Esophagus squamous epithelium (tissue), 5 donors: ENCODE measurements at regions not wholly inside any gene's neighbourhood (a gene's known extent, or its start where the extent isn't known, plus 50 kb on each side); places are given as distances from the start of the nearest gene placed in this dataset.
A peak's percentile ranks its signal among the peaks of the same experiment; 100 is the strongest.

Source experiments
- DNase-seq: peaks from one replicate; lab custom pipeline; 2025; lab: John Stamatoyannopoulos, UW
- H3K27ac ChIP-seq, 4 donors: fragments of 200-600 bp; sonication (generic); one replicate each; pipeline ENCODE4 v1.5.1; 2016 to 2019; ENCODE audit warnings: mild to moderate bottlenecking in 1 of 4
- H3K27me3 ChIP-seq, 4 donors: fragments of 200-600 bp; sonication (generic); 1 replicate in 3 of 4; 2 replicates in 1 of 4; pipeline versions ENCODE4 v1.5.1 to v1.6.0; 2017 to 2021; ENCODE audit warnings: antibody characterized with exemption in 1 of 4
- H3K36me3 ChIP-seq, 3 donors: fragments of 200-600 bp; sonication (generic); one replicate each; pipeline ENCODE4 v1.5.1; 2016 to 2019
- H3K4me1 ChIP-seq, 3 donors: fragments of 200-600 bp; sonication (generic); one replicate each; pipeline ENCODE4 v1.5.1; 2017 to 2019
- H3K4me3 ChIP-seq, 4 donors: fragments of 200-600 bp; sonication (generic); 1 replicate in 3 of 4; 2 replicates in 1 of 4; pipeline ENCODE4 v1.5.1; 2016 to 2019; ENCODE audit warnings: mild to moderate bottlenecking in 2 of 4, moderate library complexity in 1 of 4
- H3K9me3 ChIP-seq, 3 donors: fragments of 200-600 bp; sonication (generic); one replicate each; pipeline ENCODE4 v1.5.1; 2016 to 2019
- CTCF ChIP-seq, 6 experiments: fragments of 450-650 bp in 4 of 6; fragments of 200-600 bp in 2 of 6; sonication (generic) in 2 of 6; IDR thresholded peaks; one replicate each; pipeline ENCODE4 v1.5.1; 2016 to 2019; ENCODE audit warnings: antibody characterized with exemption in 6 of 6, mild to moderate bottlenecking in 4 of 6, moderate library complexity in 4 of 6
- POLR2A ChIP-seq, 4 donors: fragments of 450-650 bp; IDR thresholded peaks; one replicate each; pipeline ENCODE4 v1.6.1; 2017; ENCODE audit warnings: antibody characterized with exemption in 4 of 4, mild to moderate bottlenecking in 4 of 4, moderate library complexity in 3 of 4
- WGBS, 2 donors: methylation state at CpG; one replicate each; pipeline ENCODE4 v1.1.5; 2018; 5-methylcytosine and 5-hydroxymethylcytosine counted together
- intact Hi-C: fragments of 100-400 bp; cut with DNase I; formaldehyde crosslinking; loops from one replicate; pipeline ENCODE4 v1.15.0; 2022
- donor health status: DM: yes; HTN: yes; CAD: no.

- 85 to 95% methylated on average over 4 of the region's 4 CpGs for WGBS, 2 donors
- no peaks in the 10 kb centered on the region for H3K27me3 ChIP-seq
- H3K36me3 ChIP-seq: no peaks in the 10 kb centered on the region
- intact Hi-C loops: no loop called here
- H3K4me3 ChIP-seq: no peak overlapping the region
- H3K9me3 ChIP-seq: no peaks in the 10 kb centered on the region
- no peak overlapping the region for H3K27ac ChIP-seq
- peaks cover 0 to 14% (median 6%) of the 10 kb centered on the region in 3 donors for H3K4me1 ChIP-seq
- DNase-seq: no peak
- no peak for TF ChIP-seq POLR2A (IDR thresholded peaks at IDR 0.05)
These were observed 83.1 kb upstream of the ERRFI1 start for GRCh38 chr1:8109216-8109615.

GRCh38 chr1:8107897-8108296, 81.8 kb upstream of the ERRFI1 start:
- Histone ChIP-seq H3K4me1 (peaks cover 0 to 2% (median 0%) of the 10 kb centered on the region in 3 donors), H3K9me3 (no peaks in the 10 kb centered on the region), H3K36me3 (no peaks in the 10 kb centered on the region), H3K4me3 (no peak overlapping the region), H3K27ac (no peak overlapping the region), H3K27me3 (no peaks in the 10 kb centered on the region)
- WGBS, 2 donors: 92 to 100% methylated on average over 4 of the region's 4 CpGs
- TF ChIP-seq CTCF (IDR thresholded peaks at IDR 0.05): no peak
- no peak for TF ChIP-seq POLR2A (IDR thresholded peaks at IDR 0.05)
- intact Hi-C loops: no loop called here
- DNase-seq: no peak

DNA sequence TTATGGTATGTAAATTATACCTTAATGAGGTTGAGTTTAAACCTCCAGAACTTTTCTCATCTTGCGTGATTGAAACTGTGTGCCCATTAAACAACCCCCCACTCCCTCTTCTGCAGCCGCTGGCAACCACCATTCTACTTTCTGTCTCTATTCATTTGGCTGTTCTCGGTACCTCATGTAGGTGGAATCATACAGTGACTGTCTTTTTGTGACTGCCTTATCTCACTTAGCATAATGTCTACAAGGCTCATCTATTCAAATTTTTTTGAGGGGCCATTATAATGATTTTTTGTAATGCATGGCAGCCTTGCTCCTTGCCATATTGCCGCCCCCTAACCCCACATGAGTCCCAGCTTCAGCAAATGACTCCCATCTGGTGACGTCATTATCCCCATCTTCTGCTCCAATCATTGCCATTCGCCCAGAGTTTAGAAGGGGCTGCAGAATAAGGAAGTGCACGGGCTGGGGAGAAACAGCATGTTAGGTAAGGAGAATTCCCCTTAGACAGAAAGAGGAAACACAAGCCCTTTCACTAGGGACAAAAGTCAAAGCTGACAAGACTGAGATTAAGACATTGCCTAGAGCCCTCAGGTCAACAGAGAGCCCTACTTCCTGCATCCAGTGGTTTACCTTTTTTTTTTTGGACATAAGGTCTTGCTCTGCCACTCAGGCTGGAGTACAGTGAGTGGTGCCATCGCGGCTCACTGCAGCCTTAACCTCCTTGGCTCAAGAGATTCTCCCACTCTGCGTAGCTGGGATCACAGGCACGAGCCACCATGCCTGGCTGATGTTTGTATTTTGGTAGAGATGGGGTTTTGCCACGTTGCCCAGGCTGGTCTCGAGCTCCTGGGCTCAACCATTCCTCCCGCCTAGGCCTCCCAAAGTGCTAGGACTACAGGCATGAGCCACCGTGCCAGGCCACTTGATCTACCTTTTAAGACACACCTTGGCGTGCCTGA, 78.4 kb upstream of the ERRFI1 start:
- intact Hi-C loops: no loop called here

GRCh38 chr1:8097908-8098307, 71.8 kb upstream of the ERRFI1 start:
- Histone ChIP-seq H3K27me3 (no peaks in the 10 kb centered on the region), H3K9me3 (no peaks in the 10 kb centered on the region), H3K36me3 (no peaks in the 10 kb centered on the region), H3K4me3 (no peak overlapping the region), H3K4me1 (peaks cover 22 to 51% (median 30%) of the 10 kb centered on the region in 3 donors), H3K27ac (peak overlapping the region; percentile 85 to 89 (median 86))
- intact Hi-C loops: no loop called here
- 44 to 62% methylated on average over 5 of the region's 5 CpGs for WGBS, 2 donors
- no peak for DNase-seq
- TF ChIP-seq CTCF (IDR thresholded peaks at IDR 0.05): no peak
- TF ChIP-seq POLR2A (IDR thresholded peaks at IDR 0.05): no peak

More for the DNA sequence above, 78.4 kb upstream of the ERRFI1 start:
- TF ChIP-seq POLR2A (IDR thresholded peaks at IDR 0.05) (no peak), CTCF (IDR thresholded peaks at IDR 0.05) (no peak)
- Histone ChIP-seq H3K9me3 (no peaks in the 10 kb centered on the region), H3K4me1 (no peaks in the 10 kb centered on the region), H3K4me3 (no peak overlapping the region), H3K27ac (no peak overlapping the region), H3K36me3 (no peaks in the 10 kb centered on the region), H3K27me3 (no peaks in the 10 kb centered on the region)
- DNase-seq: no peak
- WGBS, 2 donors: 70 to 71% methylated on average over 11 to 15 of the region's 16 CpGs

DNA sequence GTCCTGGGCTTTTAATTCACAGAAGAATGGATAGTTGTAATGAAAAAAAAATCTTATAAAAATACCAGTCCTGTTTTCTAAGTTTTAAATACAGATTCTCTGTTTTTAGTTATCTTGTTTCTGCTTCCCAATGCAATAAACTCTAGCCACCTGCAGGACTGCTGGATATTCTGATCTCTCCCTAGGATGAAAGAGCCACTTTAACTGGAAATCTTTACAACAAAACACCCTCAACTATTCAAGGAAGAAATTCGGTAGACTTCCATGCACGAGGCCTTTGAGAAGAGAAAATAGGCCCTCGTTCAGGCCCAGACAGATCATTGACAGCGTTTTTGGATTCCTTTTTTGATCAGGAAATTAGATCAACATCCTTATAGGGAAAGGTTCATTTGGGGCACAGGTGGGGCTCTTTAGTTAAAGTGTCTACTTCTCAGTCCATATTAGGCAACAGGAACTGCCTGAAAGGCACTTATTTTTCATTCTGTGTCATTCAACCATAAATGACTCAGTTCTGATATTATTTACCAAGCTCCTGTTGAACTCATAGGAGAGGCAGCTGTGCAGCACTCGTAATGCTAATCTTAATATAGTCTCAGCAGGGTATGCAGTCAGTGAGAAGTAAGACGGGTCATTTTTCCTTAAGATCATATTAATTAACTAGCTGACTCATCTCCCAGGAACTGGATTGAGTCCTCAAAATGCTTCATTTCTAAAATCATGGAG, 71.1 kb upstream of the ERRFI1 start:
- Histone ChIP-seq H3K27ac (peak overlapping the region; percentile 85 to 89 (median 86)), H3K36me3 (no peaks in the 10 kb centered on the region), H3K9me3 (no peaks in the 10 kb centered on the region), H3K27me3 (no peaks in the 10 kb centered on the region), H3K4me3 (no peak overlapping the region), H3K4me1 (peaks cover 22 to 51% (median 30%) of the 10 kb centered on the region in 3 donors)
- 20 to 25% methylated on average over 6 of the region's 6 CpGs for WGBS, 2 donors
- TF ChIP-seq CTCF (IDR thresholded peaks at IDR 0.05) (no peak), POLR2A (IDR thresholded peaks at IDR 0.05) (no peak)
- intact Hi-C loops: no loop called here
- DNase-seq: no peak
